GM12875 (cell line): ENCODE measurements at regions not wholly inside any gene's neighbourhood (a gene's known extent, or its start where the extent isn't known, plus 50 kb on each side); places are given as distances from the start of the nearest gene placed in this dataset.

ENCODE experiments used
- H3K4me3 ChIP-seq: one replicate; pipeline ENCODE4 v1.5.1; 2011; ENCODE audit warnings: low read depth, low read length, control low read depth
- TF ChIP-seq, protein P1 (sequence below): IDR thresholded peaks from 2 replicates; pipeline ENCODE4 v1.5.1; 2011; ENCODE audit warnings: low read depth, mild to moderate bottlenecking, control low read depth, inconsistent platforms, low read length, moderate library complexity, borderline replicate concordance; ENCODE audit not compliant: insufficient read depth

DNA sequence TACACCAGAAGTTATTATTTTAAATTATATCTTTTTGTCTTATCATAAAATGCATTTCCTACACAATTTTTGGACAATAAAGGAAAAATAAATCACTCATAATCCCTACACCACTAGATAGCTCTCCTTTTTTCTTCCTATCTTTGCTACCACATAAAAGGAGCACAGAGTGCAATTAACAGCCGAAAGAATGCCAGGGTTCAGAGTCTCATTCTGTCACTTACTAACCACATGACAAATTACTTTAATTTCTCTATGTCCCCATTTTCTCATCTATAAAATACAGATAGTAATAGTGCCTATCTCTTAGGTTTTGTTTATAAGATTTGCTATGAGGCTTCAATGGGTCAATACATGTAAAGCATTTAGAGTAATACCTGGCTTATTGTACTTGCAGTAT, 158.7 kb upstream of the GRIN3A start:
- no peak overlapping the region for H3K4me3 ChIP-seq
- TF ChIP-seq, protein P1, sequence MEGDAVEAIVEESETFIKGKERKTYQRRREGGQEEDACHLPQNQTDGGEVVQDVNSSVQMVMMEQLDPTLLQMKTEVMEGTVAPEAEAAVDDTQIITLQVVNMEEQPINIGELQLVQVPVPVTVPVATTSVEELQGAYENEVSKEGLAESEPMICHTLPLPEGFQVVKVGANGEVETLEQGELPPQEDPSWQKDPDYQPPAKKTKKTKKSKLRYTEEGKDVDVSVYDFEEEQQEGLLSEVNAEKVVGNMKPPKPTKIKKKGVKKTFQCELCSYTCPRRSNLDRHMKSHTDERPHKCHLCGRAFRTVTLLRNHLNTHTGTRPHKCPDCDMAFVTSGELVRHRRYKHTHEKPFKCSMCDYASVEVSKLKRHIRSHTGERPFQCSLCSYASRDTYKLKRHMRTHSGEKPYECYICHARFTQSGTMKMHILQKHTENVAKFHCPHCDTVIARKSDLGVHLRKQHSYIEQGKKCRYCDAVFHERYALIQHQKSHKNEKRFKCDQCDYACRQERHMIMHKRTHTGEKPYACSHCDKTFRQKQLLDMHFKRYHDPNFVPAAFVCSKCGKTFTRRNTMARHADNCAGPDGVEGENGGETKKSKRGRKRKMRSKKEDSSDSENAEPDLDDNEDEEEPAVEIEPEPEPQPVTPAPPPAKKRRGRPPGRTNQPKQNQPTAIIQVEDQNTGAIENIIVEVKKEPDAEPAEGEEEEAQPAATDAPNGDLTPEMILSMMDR, result no peak

DNA sequence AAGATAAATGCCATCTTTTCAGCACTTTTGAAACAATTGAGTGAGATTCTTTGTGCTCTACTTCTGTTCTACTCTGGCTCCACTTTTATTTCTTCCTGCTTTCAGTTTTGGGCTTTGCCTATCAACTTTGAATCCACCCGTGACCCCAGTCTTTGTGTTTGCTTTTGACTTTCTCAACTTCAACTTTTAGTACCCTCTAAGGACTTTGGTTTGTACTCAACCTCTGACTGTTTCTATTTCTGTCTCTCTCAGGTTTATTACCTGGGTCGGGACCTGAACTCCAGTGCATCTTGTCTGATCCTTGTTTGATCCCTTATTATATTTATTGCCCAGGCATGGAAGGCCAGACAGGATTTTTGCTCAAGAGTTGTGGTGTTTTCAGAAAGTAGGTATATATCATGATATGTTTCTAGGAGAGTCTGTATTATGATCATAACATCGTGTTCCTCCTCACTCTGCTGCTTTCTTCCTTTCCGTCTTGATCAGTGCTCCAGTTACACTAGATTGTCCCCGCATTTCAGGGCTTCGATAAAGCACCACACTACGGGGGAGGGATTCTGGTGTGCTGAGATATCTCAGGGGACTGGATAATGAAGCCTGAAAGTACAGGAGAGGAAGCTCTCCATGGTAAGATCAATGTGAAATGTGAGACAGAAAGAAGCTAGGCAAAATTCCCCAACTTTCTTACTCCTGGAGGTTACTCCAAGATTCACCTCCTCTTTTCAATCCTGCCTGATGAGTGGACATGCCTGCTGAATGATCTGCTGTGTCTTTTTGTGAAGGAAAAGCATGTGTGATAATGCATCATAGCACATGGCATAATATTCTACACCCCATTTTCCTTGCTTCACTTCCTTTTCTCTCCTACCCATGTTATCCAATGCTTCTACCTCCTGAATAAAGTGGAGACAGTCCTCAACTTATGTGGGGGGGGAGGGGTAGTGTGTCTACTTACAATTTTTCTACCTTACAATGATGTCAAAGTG, 155.5 kb upstream of the GRIN3A start:
- no peak overlapping the region for H3K4me3 ChIP-seq
- TF ChIP-seq, protein P1, result no peak

DNA sequence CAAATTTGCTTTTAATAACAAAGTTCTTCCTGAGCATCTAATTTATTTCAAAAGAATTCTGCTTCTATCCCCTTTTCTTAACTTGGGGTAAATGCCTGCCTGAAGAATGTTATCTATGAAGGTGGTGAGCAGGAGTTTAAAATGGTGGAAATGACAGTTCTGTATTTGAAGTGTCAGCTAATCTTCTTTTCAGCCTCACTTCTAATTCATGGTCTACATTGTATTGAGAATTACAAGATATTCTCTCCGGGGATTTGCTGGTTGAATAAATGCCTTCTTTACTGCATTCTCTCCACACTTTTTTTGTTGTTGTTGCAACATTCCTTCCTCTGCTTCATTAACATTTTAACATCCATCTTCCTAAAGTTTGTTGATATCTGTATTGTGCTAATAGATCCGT, 143.1 kb upstream of the GRIN3A start:
- H3K4me3 ChIP-seq, result no peak overlapping the region
- TF ChIP-seq, protein P1, result no peak

DNA sequence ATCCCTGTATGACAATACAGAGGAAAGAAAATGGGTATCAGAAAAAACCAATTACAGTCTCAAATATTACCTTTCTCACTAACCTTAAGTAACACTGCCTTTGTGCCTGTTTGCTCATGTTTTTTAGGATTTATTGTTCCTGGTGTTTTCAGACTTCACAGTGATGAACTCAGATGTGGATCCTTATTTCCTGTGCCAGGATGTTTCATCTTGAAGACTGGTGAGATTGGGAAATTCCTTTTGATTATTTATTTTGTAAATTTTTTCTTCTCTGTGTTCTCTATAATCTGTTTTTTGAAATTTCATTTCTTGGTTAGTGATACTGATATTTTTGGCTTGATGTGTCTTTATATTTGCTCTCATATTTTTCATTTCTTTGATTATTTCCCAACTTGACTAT, 142.4 kb upstream of the GRIN3A start:
- H3K4me3 ChIP-seq, result no peak overlapping the region
- TF ChIP-seq, protein P1, result no peak

DNA sequence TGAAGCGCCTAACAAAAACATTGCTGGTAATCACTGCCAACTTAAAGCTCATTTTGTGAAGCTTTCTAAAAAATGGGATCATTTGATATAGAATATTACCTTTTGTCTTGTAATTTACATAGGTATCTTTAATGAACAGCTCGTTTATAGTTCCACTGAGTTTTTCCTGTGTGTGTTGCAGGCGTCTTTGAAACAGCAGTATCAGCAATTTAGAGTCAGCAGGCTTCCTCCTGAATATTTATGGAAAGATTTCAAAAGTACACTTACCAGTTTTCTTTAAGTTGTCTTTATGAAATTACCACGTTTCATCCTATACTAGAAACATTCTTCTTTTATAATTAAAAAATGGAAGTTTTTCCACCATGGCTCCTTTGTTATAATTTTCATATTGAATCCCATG, 140.3 kb upstream of the GRIN3A start:
- H3K4me3 ChIP-seq, result no peak overlapping the region
- TF ChIP-seq, protein P1, result no peak

DNA sequence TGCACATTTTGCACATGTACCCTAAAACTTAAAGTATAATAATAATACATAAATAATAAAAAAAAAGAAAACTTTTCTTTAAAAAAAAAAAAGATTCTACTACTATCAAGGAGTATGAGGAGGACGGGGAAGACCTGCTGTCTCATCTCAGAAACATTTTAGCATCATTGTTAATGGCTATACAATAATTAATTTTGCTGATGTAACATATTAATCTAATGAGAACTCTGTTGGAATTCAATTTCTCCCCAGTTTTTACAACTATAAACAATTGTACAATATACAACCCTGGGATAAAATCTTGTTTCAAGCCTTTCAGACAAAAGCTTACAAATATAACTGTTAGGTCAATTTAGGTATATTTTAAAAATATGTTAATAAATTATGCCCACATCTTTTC, 139.0 kb upstream of the GRIN3A start:
- no peak overlapping the region for H3K4me3 ChIP-seq
- TF ChIP-seq, protein P1, result no peak

DNA sequence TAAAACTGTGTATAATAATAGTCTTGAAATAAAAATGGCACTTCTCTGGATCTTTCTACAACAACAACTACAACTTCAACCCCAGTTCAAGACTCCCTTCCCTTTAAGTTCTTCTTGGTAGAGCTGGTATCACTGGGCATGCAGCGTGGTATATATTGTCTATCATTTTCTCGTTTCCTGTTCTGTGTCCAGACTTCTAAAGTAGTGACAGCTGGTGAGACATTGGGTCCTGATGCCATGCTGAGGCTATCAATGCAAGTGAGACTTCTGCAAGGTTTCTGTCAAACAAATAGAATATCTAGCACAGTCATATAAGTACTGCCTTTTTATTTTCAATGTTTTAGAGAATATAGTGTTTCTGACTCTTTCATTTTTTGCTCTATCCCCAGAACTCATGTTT, 123.0 kb upstream of the GRIN3A start:
- TF ChIP-seq, protein P1, result no peak
- no peak overlapping the region for H3K4me3 ChIP-seq
